ENCODE measurements at regions not wholly inside any gene's neighbourhood (a gene's known extent, or its start where the extent isn't known, plus 50 kb on each side); places are given as distances from the start of the nearest gene placed in this dataset.
A peak's percentile ranks its signal among the peaks of the same experiment; 100 is the strongest.

DNA sequence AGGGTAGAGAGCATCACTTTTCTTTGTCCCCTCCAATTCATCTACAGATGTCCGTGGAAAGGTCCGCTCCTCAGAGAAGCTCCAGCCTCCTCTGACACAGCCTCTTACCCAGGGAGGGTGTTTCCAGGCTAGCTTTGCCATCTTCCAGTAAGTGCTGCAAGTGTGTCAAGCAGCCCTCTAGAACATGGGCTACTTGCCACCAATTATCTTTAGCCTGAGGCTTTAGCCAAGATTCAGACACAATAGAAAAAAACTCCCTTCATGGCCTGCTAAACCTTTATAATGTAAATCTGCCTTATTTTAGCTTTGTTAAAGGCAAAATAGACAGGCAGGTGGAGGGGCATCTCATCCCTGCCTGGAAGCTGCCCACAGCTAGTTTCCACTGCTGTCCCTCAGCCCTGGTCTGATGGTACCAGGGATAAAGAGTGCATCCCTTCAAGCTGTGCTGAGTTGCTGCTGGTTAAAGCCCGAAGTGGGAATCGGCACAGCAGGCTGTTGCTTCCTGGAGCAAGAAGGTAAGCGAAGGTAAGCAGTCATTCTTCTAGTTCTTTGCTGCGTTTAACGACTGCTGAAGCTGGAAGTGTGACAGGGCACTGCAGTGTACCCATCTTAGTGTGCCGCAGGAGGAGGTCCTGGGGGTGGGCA is 190.1 kb upstream of the E2F8 start:
- H3K4me3 ChIP-seq (ENCODE audit: low read depth in 1 of 3, low read length in 3 of 3), result no peak overlapping the region
- H3K9me3 ChIP-seq (ENCODE audit: control insufficient read depth in 2 of 2, insufficient read depth in 1 of 2, low read depth in 1 of 2, low read length in 1 of 2), result no peaks in the 10 kb centered on the region
- H3K27ac ChIP-seq (ENCODE audit: low read depth in 1 of 3, low read length in 2 of 3), result no peak overlapping the region
- no peaks in the 10 kb centered on the region for H3K36me3 ChIP-seq (ENCODE audit: control insufficient read depth in 3 of 3, insufficient read depth in 2 of 3, low read depth in 1 of 3, low read length in 3 of 3)
- DNase-seq (no peak), FAIRE-seq (no peak)
- H3K4me1 ChIP-seq (ENCODE audit: control insufficient read depth in 3 of 3, insufficient read depth in 2 of 3, low read depth in 1 of 3, low read length in 2 of 3), result peaks cover 2 to 16% (median 3%) of the 10 kb centered on the region in 3 donors
- 76 to 87% (median 83%) methylated on average over 8 of the region's 8 CpGs for WGBS, 3 donors
- no peaks in the 10 kb centered on the region for H3K27me3 ChIP-seq (ENCODE audit: control insufficient read depth in 3 of 3, insufficient read depth in 3 of 3, low read length in 3 of 3)

DNA sequence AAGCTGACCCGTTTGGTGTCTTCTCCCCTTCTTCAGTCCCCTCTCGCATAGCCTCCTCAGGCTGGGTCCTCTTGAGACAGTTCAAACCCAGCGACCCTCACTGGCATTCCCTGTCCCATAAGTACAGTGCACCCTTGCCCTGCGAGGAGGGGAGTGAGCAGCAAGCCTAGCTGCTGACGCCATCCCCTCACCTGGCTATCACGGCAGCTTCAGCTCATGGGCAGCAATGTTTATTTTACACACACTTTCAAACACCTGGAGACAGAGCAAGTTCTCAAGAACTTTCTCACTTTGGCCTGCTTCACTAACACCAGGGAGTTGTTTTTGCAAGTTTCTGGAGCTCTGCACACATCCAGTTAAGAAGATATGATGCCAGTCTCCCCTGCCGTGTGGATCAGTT is 189.6 kb upstream of the E2F8 start:
- DNase-seq (no peak), FAIRE-seq (no peak)
- 64 to 77% (median 76%) methylated on average over 7 of the region's 7 CpGs for WGBS, 3 donors
- Histone ChIP-seq H3K4me1 (ENCODE audit: control insufficient read depth in 3 of 3, insufficient read depth in 2 of 3, low read depth in 1 of 3, low read length in 2 of 3) (peaks cover 2 to 16% (median 3%) of the 10 kb centered on the region in 3 donors), H3K4me3 (ENCODE audit: low read depth in 1 of 3, low read length in 3 of 3) (no peak overlapping the region), H3K27ac (ENCODE audit: low read depth in 1 of 3, low read length in 2 of 3) (no peak overlapping the region), H3K27me3 (ENCODE audit: control insufficient read depth in 3 of 3, insufficient read depth in 3 of 3, low read length in 3 of 3) (no peaks in the 10 kb centered on the region), H3K9me3 (ENCODE audit: control insufficient read depth in 2 of 2, insufficient read depth in 1 of 2, low read depth in 1 of 2, low read length in 1 of 2) (no peaks in the 10 kb centered on the region), H3K36me3 (ENCODE audit: control insufficient read depth in 3 of 3, insufficient read depth in 2 of 3, low read depth in 1 of 3, low read length in 3 of 3) (no peaks in the 10 kb centered on the region)

DNA sequence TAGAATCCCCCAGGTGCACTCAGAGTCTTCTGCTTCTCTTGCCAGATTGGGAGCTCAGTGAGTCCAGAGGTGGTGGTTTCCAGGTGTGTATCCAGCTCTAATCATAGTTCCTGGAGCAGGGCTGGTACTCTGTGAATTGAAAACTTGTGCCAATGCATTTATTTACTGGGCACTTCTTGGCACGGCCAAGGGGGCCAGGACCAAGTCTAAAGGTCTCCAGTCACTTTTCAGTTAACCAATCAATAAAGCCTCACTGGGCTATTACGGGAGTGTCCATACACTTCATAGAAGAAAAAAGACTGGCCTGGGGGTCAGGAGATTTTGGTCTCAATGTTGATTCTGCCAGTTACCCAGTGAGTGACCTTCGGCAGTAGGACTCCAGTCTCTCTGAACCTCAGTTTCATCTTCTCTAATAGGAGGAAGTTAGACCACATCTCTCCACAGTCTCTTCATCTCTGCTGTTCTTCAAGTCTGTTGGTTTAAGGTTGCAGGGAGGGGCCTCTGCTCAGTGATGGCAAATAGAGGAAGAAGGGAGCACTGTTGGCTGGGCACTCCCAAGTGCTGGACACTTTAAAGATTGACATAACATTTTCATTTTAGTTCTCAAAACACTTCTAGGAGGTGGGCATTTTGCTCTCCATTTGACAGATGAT is 188.5 kb upstream of the E2F8 start:
- H3K36me3 ChIP-seq (ENCODE audit: control insufficient read depth in 3 of 3, insufficient read depth in 2 of 3, low read depth in 1 of 3, low read length in 3 of 3), result no peaks in the 10 kb centered on the region
- FAIRE-seq, result no peak
- no peaks in the 10 kb centered on the region for H3K9me3 ChIP-seq (ENCODE audit: control insufficient read depth in 2 of 2, insufficient read depth in 1 of 2, low read depth in 1 of 2, low read length in 1 of 2)
- WGBS, 3 donors, result 27 to 65% (median 42%) methylated on average over 3 of the region's 3 CpGs
- peak overlapping the region in 1 of 3 donors; percentile 62 for H3K27ac ChIP-seq (ENCODE audit: low read depth in 1 of 3, low read length in 2 of 3)
- peaks cover 2 to 16% (median 3%) of the 10 kb centered on the region in 3 donors for H3K4me1 ChIP-seq (ENCODE audit: control insufficient read depth in 3 of 3, insufficient read depth in 2 of 3, low read depth in 1 of 3, low read length in 2 of 3)
- peak in 1 of 2 donors; percentile 47 for DNase-seq
- no peaks in the 10 kb centered on the region for H3K27me3 ChIP-seq (ENCODE audit: control insufficient read depth in 3 of 3, insufficient read depth in 3 of 3, low read length in 3 of 3)
- H3K4me3 ChIP-seq (ENCODE audit: low read depth in 1 of 3, low read length in 3 of 3), result no peak overlapping the region

DNA sequence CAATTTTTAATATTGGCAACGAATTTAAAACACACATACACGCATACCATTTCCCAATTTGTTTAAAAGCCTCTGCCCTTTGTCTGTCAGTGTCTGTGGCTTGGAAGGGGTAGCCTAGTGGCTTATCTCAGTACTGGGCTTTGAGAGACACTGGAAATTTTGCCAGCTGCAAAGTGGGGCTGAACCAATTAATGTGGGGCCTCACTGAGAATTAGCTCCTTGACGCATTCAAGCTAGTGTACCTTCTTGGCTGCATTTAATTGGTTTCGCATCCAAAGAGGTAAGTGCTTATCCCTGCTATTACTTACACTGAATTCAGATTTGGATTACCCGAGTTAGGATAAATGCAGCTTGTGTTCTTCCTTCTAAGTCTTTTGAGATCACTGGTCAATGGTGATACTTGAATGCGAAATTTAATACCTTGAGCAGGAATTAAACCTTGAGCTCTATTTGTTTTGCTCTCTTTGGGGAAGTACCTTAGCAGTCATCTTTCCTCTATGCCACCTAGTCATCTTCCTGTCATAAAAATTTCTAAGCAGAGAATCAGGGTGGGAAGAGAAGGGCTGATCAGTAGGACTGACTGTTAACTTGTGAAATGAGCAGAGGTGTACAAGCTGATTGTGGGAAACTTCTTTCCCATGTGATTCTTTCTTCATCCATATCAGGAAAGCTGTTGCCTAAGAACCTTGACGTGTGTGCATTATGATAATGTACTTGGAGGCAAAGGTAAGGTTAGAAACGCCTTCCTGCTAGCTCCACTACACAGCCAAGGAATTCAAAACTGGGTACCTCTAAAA is 187.7 kb upstream of the E2F8 start:
- Histone ChIP-seq H3K27ac (ENCODE audit: low read depth in 1 of 3, low read length in 2 of 3) (peak overlapping the region in 1 of 3 donors; percentile 69), H3K36me3 (ENCODE audit: control insufficient read depth in 3 of 3, insufficient read depth in 2 of 3, low read depth in 1 of 3, low read length in 3 of 3) (no peaks in the 10 kb centered on the region), H3K9me3 (ENCODE audit: control insufficient read depth in 2 of 2, insufficient read depth in 1 of 2, low read depth in 1 of 2, low read length in 1 of 2) (no peaks in the 10 kb centered on the region), H3K4me3 (ENCODE audit: low read depth in 1 of 3, low read length in 3 of 3) (no peak overlapping the region), H3K4me1 (ENCODE audit: control insufficient read depth in 3 of 3, insufficient read depth in 2 of 3, low read depth in 1 of 3, low read length in 2 of 3) (peaks cover 2 to 16% (median 3%) of the 10 kb centered on the region in 3 donors), H3K27me3 (ENCODE audit: control insufficient read depth in 3 of 3, insufficient read depth in 3 of 3, low read length in 3 of 3) (no peaks in the 10 kb centered on the region)
- FAIRE-seq, result no peak
- DNase-seq, result peak; percentile 57 to 73
- WGBS, 3 donors, result 51 to 72% (median 59%) methylated on average over 8 of the region's 8 CpGs

DNA sequence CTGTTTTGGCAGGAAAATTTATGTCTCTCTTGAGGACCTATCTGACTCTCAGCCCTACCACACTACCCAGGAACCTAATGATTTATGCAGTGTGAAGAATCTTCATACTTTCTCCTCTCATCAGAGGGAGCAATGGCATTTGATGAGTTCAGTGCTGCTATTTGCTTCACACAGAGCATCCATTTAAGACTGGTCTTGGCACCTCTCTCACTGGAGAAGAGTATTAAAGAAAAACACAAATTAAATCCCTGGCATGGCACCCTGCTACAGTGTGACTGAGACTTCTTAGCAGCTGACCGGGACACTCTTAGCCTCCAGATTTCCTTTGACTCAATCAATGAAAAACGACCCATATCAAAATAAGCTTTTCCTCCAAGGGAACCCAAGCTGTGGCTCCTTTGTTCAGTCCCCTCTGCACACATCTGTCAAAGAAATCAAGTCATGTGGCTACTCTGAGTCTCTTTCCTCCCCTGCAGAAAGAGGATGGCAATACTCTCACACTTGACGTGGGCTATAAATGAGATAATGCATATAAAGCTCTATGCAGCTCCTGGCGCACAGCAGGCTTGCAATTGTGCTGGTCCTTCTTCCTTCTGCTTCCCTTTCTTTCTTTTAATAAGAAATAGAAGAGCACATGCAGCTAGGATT is 186.1 kb upstream of the E2F8 start:
- no peak for DNase-seq
- WGBS, 3 donors, result 66 to 77% (median 74%) methylated on average over 4 of the region's 4 CpGs

DNA sequence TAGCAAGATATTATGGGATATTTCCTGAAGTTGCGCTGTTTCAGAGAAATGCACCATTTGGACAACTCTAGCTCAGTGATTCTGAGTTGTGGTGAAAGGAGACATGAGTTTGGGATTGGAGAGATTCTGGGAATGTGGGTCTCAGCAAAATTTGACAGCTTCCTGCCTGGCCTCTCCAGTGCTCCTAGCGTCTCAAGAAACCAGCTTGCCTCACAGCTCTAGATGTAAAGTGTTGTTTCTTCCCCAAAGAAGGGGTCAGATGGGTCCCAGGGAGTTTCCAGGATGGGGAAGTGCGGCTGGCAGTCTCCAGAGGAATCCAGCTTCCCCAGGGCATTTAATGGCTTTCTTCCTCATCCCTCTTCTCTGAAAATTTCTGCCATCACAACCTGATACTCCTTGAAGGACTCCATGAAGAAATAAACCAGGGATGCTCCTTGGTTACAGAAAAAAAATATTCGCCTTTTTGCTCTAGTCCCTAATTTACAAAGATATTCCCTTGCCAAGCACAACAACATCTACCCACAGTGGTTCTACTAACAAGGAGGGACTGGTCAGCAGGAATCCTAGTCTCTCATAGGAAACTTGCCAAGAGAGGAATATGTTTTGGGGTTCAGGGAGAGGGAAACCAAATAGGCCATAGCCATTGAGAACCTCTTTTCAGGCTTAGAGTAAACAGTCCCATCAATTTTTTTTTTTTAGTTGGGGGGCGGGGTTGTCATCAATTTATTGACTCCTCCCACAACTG is 185.4 kb upstream of the E2F8 start:
- Histone ChIP-seq H3K4me1 (ENCODE audit: control insufficient read depth in 3 of 3, insufficient read depth in 2 of 3, low read depth in 1 of 3, low read length in 2 of 3) (peaks cover 0 to 16% (median 2%) of the 10 kb centered on the region in 3 donors), H3K9me3 (ENCODE audit: control insufficient read depth in 2 of 2, insufficient read depth in 1 of 2, low read depth in 1 of 2, low read length in 1 of 2) (no peaks in the 10 kb centered on the region), H3K27me3 (ENCODE audit: control insufficient read depth in 3 of 3, insufficient read depth in 3 of 3, low read length in 3 of 3) (no peaks in the 10 kb centered on the region), H3K27ac (ENCODE audit: low read depth in 1 of 3, low read length in 2 of 3) (no peak overlapping the region), H3K4me3 (ENCODE audit: low read depth in 1 of 3, low read length in 3 of 3) (no peak overlapping the region), H3K36me3 (ENCODE audit: control insufficient read depth in 3 of 3, insufficient read depth in 2 of 3, low read depth in 1 of 3, low read length in 3 of 3) (no peaks in the 10 kb centered on the region)
- DNase-seq (no peak), FAIRE-seq (no peak)
- 77 to 86% (median 85%) methylated on average over 5 of the region's 5 CpGs for WGBS, 3 donors

More for the DNA sequence above, 186.1 kb upstream of the E2F8 start:
- H3K36me3 ChIP-seq (ENCODE audit: control insufficient read depth in 3 of 3, insufficient read depth in 2 of 3, low read depth in 1 of 3, low read length in 3 of 3), result no peaks in the 10 kb centered on the region
- H3K4me1 ChIP-seq (ENCODE audit: control insufficient read depth in 3 of 3, insufficient read depth in 2 of 3, low read depth in 1 of 3, low read length in 2 of 3), result peaks cover 2 to 16% (median 3%) of the 10 kb centered on the region in 3 donors
- H3K9me3 ChIP-seq (ENCODE audit: control insufficient read depth in 2 of 2, insufficient read depth in 1 of 2, low read depth in 1 of 2, low read length in 1 of 2), result no peaks in the 10 kb centered on the region
- H3K4me3 ChIP-seq (ENCODE audit: low read depth in 1 of 3, low read length in 3 of 3), result no peak overlapping the region
- no peaks in the 10 kb centered on the region for H3K27me3 ChIP-seq (ENCODE audit: control insufficient read depth in 3 of 3, insufficient read depth in 3 of 3, low read length in 3 of 3)
- no peak for FAIRE-seq
- no peak overlapping the region for H3K27ac ChIP-seq (ENCODE audit: low read depth in 1 of 3, low read length in 2 of 3)

DNA sequence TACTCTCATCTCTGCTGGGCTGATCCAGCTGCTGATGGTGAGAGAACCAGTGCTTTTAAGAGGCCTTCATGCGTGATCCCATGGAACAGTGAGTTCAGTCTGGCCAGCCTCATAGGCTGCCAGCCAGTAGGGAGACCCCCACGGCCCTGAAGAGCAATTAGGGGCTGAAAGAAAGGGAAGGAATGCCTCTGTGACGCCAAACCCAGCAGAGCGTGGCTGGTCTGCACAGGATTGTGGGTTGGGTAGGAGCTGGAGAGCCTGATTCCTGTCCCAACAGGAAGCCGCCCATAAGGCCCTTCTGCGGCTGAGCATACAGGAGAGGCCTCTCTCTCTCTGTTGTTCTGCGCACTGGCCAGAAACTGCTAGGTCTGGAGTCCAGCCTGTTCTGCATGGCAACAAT is 181.5 kb upstream of the E2F8 start:
- peaks cover 0 to 9% (median 0%) of the 10 kb centered on the region in 3 donors for H3K27me3 ChIP-seq (ENCODE audit: control insufficient read depth in 3 of 3, insufficient read depth in 3 of 3, low read length in 3 of 3)
- 74 to 87% (median 84%) methylated on average over 7 of the region's 7 CpGs for WGBS, 3 donors
- H3K27ac ChIP-seq (ENCODE audit: low read depth in 1 of 3, low read length in 2 of 3), result no peak overlapping the region
- DNase-seq, result no peak
- no peaks in the 10 kb centered on the region for H3K36me3 ChIP-seq (ENCODE audit: control insufficient read depth in 3 of 3, insufficient read depth in 2 of 3, low read depth in 1 of 3, low read length in 3 of 3)
- no peak for FAIRE-seq
- no peak overlapping the region for H3K4me3 ChIP-seq (ENCODE audit: low read depth in 1 of 3, low read length in 3 of 3)
- H3K4me1 ChIP-seq (ENCODE audit: control insufficient read depth in 3 of 3, insufficient read depth in 2 of 3, low read depth in 1 of 3, low read length in 2 of 3), result no peaks in the 10 kb centered on the region
- H3K9me3 ChIP-seq (ENCODE audit: control insufficient read depth in 2 of 2, insufficient read depth in 1 of 2, low read depth in 1 of 2, low read length in 1 of 2), result no peaks in the 10 kb centered on the region
